ENCODE measurements at regions not wholly inside any gene's neighbourhood (a gene's known extent, or its start where the extent isn't known, plus 50 kb on each side); places are given as distances from the start of the nearest gene placed in this dataset.
A peak's percentile ranks its signal among the peaks of the same experiment; 100 is the strongest.

DNA sequence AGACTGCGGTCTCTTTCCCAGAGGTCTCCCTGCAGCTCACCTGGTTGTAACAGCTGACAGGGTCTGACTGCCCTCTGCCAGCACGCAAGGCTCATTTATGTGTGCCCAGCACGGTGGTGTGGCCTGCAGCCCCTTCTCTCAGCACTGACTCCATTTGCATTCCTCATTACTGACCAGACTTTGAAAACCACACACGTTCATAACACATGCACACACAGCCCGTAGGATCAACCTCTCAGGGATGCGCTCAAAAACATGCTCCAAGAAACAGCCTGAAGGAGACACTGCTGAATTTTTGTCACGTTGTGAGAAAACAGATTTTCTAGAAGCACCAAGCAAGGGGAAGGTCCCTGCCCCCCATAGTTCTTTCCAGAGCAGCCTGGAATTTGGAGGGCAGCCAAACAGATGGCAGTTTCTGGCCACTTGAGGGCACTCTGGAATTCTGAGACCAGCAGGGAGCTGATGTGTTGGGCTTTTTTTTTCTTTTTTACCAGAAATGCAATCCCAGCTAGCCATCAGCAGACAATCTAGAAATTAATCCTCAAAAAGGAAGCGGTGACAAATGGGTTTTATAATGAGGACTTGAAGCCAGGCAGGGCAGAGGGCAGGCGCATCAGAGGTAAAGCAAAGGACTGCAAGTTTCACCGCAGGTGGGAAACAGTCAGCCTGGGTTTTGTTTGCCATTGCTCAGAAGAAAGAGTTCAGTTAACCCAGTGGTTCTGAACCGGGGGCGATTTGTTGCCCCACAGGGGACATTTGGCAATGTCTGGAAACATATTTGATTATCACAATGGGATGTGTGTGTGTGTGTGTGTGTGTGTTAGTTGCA lies 170.5 kb upstream of the PROK2 start:
- no peaks in the 10 kb centered on the region for H3K9me3 ChIP-seq (ENCODE audit: insufficient read depth, low read depth, low read length)
- H3K27ac Mint-ChIP-seq (ENCODE audit: unreplicated experiment): no peak overlapping the region
- DNase-seq (ENCODE audit: low read depth) (peak; percentile 68), FAIRE-seq (no peak)
- H3K36me3 ChIP-seq (ENCODE audit: insufficient read depth, low read length): no peaks in the 10 kb centered on the region
- H3K9me3 Mint-ChIP-seq (ENCODE audit: unreplicated experiment): peaks cover 3% of the 10 kb centered on the region
- H3K4me3 Mint-ChIP-seq (ENCODE audit: unreplicated experiment): no peak overlapping the region
- peaks cover 7% of the 10 kb centered on the region for H3K4me1 ChIP-seq (ENCODE audit: insufficient read depth, low read length)
- H3K27me3 Mint-ChIP-seq (ENCODE audit: low read depth, unreplicated experiment): peaks cover 29% of the 10 kb centered on the region
- no peak overlapping the region for H2AFZ ChIP-seq (ENCODE audit: low read depth, low read length)
- no peaks in the 10 kb centered on the region for H4K20me1 ChIP-seq (ENCODE audit: insufficient read depth, low read length)
- peak overlapping the region; percentile 34 for H3K4me2 ChIP-seq (ENCODE audit: low read length)
- no peaks in the 10 kb centered on the region for H3K79me2 ChIP-seq (ENCODE audit: insufficient read depth, low read length)
- no peak overlapping the region for H3K4me3 ChIP-seq (ENCODE audit: insufficient read depth, low read depth, low read length)
- H3K27ac ChIP-seq (ENCODE audit: low read depth, low read length): no peak overlapping the region
- H3K27me3 ChIP-seq (ENCODE audit: insufficient read depth, low read length): peaks cover 15% of the 10 kb centered on the region
- H3K36me3 Mint-ChIP-seq (ENCODE audit: low read depth, unreplicated experiment): peaks cover 1% of the 10 kb centered on the region
- TF ChIP-seq, protein P1, sequence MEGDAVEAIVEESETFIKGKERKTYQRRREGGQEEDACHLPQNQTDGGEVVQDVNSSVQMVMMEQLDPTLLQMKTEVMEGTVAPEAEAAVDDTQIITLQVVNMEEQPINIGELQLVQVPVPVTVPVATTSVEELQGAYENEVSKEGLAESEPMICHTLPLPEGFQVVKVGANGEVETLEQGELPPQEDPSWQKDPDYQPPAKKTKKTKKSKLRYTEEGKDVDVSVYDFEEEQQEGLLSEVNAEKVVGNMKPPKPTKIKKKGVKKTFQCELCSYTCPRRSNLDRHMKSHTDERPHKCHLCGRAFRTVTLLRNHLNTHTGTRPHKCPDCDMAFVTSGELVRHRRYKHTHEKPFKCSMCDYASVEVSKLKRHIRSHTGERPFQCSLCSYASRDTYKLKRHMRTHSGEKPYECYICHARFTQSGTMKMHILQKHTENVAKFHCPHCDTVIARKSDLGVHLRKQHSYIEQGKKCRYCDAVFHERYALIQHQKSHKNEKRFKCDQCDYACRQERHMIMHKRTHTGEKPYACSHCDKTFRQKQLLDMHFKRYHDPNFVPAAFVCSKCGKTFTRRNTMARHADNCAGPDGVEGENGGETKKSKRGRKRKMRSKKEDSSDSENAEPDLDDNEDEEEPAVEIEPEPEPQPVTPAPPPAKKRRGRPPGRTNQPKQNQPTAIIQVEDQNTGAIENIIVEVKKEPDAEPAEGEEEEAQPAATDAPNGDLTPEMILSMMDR (IDR thresholded peaks at IDR 0.05; ENCODE audit: insufficient read depth, low read depth, low read length): peak; percentile 75
- TF ChIP-seq EZH2 (IDR thresholded peaks at IDR 0.05; ENCODE audit: insufficient read depth, low read length): no peak
- H3K4me1 Mint-ChIP-seq (ENCODE audit: low read depth, unreplicated experiment): peaks cover 11% of the 10 kb centered on the region
- no peak overlapping the region for H3K9ac ChIP-seq (ENCODE audit: low read length)

DNA sequence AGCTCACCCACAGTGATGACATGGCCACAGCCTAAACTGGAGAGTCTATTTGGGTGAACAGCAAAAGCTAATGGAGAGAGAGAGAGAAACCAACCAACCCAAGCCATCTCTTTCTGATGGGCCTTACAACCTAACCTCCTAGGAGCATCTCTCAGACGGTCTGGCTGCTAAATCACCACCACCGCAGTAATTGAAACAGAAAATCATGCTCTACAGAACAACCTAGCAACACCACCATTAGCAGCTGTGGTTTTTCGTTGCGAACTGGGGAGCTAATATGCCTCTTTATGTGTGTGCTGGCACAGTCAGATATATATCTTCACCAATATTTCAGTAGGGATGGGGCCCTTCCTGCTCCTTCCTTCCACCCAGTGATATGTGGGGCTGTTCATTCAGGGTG lies 166.9 kb upstream of the PROK2 start:
- Mint-ChIP-seq H3K36me3 (ENCODE audit: low read depth, unreplicated experiment) (peaks cover 3% of the 10 kb centered on the region), H3K9me3 (ENCODE audit: unreplicated experiment) (no peaks in the 10 kb centered on the region), H3K27me3 (ENCODE audit: low read depth, unreplicated experiment) (peaks cover 49% of the 10 kb centered on the region), H3K4me1 (ENCODE audit: low read depth, unreplicated experiment) (peaks cover 11% of the 10 kb centered on the region), H3K27ac (ENCODE audit: unreplicated experiment) (no peak overlapping the region), H3K4me3 (ENCODE audit: unreplicated experiment) (no peak overlapping the region)
- H3K79me2 ChIP-seq (ENCODE audit: insufficient read depth, low read length): no peaks in the 10 kb centered on the region
- H3K9ac ChIP-seq (ENCODE audit: low read length): no peak overlapping the region
- H2AFZ ChIP-seq (ENCODE audit: low read depth, low read length): no peak overlapping the region
- no peak overlapping the region for H3K4me3 ChIP-seq (ENCODE audit: insufficient read depth, low read depth, low read length)
- no peak for TF ChIP-seq EZH2 (IDR thresholded peaks at IDR 0.05; ENCODE audit: insufficient read depth, low read length)
- TF ChIP-seq, protein P1 (IDR thresholded peaks at IDR 0.05; ENCODE audit: insufficient read depth, low read depth, low read length): no peak
- no peaks in the 10 kb centered on the region for H3K9me3 ChIP-seq (ENCODE audit: insufficient read depth, low read depth, low read length)
- DNase-seq (ENCODE audit: low read depth) (no peak), FAIRE-seq (no peak)
- no peak overlapping the region for H3K27ac ChIP-seq (ENCODE audit: low read depth, low read length)
- peaks cover 14% of the 10 kb centered on the region for H3K27me3 ChIP-seq (ENCODE audit: insufficient read depth, low read length)
- H3K36me3 ChIP-seq (ENCODE audit: insufficient read depth, low read length): no peaks in the 10 kb centered on the region
- no peaks in the 10 kb centered on the region for H4K20me1 ChIP-seq (ENCODE audit: insufficient read depth, low read length)
- no peak overlapping the region for H3K4me2 ChIP-seq (ENCODE audit: low read length)
- peaks cover 7% of the 10 kb centered on the region for H3K4me1 ChIP-seq (ENCODE audit: insufficient read depth, low read length)

GRCh38 chr3:71951361-71951760 lies 166.4 kb upstream of the PROK2 start:
- Mint-ChIP-seq H3K27me3 (ENCODE audit: low read depth, unreplicated experiment) (peaks cover 51% of the 10 kb centered on the region), H3K4me3 (ENCODE audit: unreplicated experiment) (no peak overlapping the region), H3K27ac (ENCODE audit: unreplicated experiment) (no peak overlapping the region), H3K4me1 (ENCODE audit: low read depth, unreplicated experiment) (peaks cover 11% of the 10 kb centered on the region), H3K9me3 (ENCODE audit: unreplicated experiment) (no peaks in the 10 kb centered on the region), H3K36me3 (ENCODE audit: low read depth, unreplicated experiment) (peaks cover 3% of the 10 kb centered on the region)
- peaks cover 14% of the 10 kb centered on the region for H3K27me3 ChIP-seq (ENCODE audit: insufficient read depth, low read length)
- no peaks in the 10 kb centered on the region for H3K79me2 ChIP-seq (ENCODE audit: insufficient read depth, low read length)
- FAIRE-seq (no peak), DNase-seq (ENCODE audit: low read depth) (no peak)
- no peak overlapping the region for H2AFZ ChIP-seq (ENCODE audit: low read depth, low read length)
- no peak overlapping the region for H3K27ac ChIP-seq (ENCODE audit: low read depth, low read length)
- H3K4me3 ChIP-seq (ENCODE audit: insufficient read depth, low read depth, low read length): no peak overlapping the region
- H3K36me3 ChIP-seq (ENCODE audit: insufficient read depth, low read length): no peaks in the 10 kb centered on the region
- H3K4me2 ChIP-seq (ENCODE audit: low read length): no peak overlapping the region
- no peaks in the 10 kb centered on the region for H4K20me1 ChIP-seq (ENCODE audit: insufficient read depth, low read length)
- peaks cover 7% of the 10 kb centered on the region for H3K4me1 ChIP-seq (ENCODE audit: insufficient read depth, low read length)
- TF ChIP-seq EZH2 (IDR thresholded peaks at IDR 0.05; ENCODE audit: insufficient read depth, low read length): no peak
- TF ChIP-seq, protein P1 (IDR thresholded peaks at IDR 0.05; ENCODE audit: insufficient read depth, low read depth, low read length): no peak
- H3K9ac ChIP-seq (ENCODE audit: low read length): no peak overlapping the region
- H3K9me3 ChIP-seq (ENCODE audit: insufficient read depth, low read depth, low read length): no peaks in the 10 kb centered on the region

All from astrocyte (in vitro differentiated cells and primary cell).